ENCODE measurements at regions not wholly inside any gene's neighbourhood (a gene's known extent, or its start where the extent isn't known, plus 50 kb on each side); places are given as distances from the start of the nearest gene placed in this dataset.

- no peak for DNase-seq
Observed at GRCh38 chr10:123480845-123481244, 185.3 kb upstream of the GPR26 start.

DNA sequence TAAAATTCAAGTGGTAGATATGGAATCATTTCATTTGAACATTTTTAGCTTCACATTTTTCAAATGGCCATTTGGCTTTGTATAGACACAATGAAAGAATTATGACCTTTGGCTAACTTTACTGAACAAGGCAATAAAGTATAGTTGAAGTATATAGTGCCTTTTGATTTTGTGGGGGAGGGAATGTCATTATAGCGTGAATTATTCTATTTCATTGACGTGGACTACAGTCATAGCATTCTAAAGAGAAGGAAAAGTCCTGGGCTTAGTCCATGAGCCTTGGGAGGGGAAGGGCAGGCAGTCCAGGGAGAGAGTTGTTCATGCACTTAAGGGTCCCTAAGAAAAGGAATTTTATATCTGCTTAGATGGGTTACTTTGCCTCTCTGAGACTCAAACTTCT is 181.4 kb upstream of the GPR26 start:
- no peak for DNase-seq

- DNase-seq = no peak
Observed at GRCh38 chr10:123485341-123485960, 180.7 kb upstream of the GPR26 start.

- no peak for DNase-seq
Observed at GRCh38 chr10:123488436-123488835, 177.7 kb upstream of the GPR26 start.

GRCh38 chr10:123491364-123491763 is 174.8 kb upstream of the GPR26 start:
- no peak for DNase-seq

GRCh38 chr10:123492016-123492415 is 174.1 kb upstream of the GPR26 start:
- DNase-seq = no peak

DNA sequence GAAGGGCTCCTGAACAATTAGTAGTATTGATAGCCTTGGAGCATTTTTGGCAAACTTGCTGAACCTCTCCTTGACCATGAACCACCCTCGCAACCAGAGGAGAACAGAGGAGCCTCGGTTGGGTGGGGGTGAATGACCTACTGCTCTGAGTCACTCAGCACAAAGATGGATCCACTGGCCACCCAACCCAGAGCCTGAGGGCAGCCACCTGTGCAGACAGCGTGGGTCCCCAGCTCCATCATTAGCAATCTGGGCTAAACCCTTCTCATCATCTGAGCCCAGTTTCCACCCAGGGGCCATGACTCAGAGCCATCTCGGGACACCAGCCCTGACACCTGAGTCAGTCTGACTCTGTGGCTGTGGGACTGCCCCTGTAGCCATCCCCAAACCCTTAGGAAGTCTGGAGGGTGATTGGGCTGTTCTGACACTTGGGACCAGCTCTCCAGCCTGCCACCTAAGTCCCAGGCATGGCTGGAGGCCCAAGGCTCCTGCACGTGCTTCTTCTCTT is 171.8 kb upstream of the GPR26 start:
- DNase-seq = no peak

DNA sequence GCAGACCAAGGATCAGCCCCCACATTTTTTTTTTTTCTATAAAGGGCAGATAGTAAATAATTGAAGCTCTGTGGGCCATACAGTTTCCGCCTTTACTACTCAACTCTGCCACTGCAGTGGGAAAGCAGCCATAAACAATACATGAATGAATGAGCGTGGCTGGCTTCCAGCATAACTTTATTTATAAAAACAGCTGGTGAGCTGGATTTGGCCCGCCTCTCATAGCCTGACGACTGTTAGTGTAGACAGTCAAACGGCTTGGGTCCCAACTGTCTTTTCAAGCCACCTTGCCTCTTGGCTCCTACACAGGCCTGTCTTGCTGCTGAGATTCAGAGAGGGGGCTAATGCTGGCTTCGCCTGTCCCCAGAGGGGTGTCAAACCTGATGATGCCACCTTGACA is 169.8 kb upstream of the GPR26 start:
- DNase-seq = peak in 2 of 56 donors; percentile 10 to 17

DNA sequence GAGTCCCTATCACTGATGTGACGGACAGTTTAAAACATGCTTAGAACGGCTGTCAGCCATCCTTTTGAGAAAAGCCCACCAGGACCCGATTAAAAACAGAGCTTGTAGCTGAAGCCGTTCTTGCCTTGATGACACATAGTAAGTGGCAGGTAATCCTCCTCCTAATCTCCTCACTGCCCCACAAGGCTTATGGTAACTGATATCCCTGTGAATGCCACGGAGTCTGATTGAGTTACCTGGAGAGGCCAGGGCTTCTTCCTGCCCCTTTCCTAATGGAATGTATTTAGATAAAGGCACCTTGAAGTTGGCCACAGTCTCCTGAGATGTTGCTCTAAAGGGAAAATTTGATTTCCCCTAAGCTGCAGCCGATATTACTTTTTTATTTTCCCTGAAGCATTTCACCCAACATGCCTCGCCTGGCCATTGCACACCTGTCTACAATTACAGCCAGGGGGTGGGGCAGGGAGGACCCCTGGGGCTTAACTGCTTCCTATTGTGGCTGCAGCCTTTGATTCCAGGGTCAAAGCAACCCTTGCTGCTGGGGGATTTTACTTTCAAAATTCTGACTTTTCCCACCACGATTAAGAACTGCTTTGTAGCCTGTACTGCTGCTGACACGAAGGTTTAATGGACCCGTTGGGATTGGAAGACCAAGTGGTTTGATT is 169.0 kb upstream of the GPR26 start:
- no peak for DNase-seq

DNA sequence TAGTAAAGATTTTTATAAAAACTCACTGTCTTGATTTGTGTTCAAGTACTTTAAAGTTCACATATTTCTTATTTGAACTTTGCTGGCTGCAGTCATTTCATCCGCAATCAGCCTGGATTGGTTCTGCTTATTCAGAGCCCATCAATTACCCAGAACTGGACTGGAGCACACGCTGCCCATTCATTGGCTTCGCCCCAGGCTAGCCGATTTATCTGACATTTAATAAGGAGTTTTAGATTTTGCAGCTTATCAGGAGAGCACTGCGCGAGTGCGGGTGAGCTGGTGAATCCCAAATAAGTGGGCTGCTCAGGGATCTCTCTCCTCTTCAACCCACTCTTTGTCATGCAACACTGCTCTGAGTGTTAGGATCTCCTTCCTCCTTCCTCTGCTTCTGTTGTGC is 166.0 kb upstream of the GPR26 start:
- DNase-seq = no peak

GRCh38 chr10:123501148-123501547 is 165.0 kb upstream of the GPR26 start:
- DNase-seq = no peak

DNA sequence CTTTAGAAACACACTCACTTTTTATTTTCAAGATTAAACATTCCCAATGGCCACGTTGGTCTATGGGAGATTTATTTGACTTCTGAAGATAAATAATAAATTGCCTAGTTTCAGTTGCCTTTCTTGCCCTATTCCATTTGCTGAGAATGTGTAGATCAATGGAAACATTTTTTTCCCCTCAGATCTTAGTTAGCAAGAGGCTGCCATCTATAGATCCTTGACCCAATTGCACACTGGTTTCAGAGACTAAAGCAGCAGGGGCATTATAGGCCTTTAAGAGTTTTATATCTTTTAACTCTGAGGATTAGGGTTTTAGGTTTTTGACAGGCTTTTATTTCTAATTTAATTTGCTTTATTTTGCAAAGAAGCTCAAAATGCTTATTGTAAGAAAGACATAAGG is 163.2 kb upstream of the GPR26 start:
- DNase-seq = no peak

DNA sequence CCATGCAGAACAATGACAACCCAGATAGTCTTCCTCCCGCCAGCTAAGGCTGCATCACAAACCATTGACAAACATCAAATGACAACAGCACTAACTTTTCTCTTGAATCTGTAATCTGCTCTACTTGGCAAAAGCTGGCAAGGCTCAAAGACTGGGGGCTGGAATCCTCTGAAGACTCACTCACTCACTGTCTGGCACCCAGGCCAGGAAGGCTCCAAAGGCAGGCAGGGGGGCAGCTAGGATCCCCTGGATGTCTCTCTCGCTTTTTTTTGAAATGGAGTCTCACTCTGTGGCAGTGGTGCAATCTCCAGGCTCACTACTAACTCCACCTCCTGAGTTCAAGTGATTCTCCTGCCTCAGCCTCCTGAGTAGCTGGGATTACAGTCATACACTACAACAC is 159.7 kb upstream of the GPR26 start:
- no peak for DNase-seq

DNA sequence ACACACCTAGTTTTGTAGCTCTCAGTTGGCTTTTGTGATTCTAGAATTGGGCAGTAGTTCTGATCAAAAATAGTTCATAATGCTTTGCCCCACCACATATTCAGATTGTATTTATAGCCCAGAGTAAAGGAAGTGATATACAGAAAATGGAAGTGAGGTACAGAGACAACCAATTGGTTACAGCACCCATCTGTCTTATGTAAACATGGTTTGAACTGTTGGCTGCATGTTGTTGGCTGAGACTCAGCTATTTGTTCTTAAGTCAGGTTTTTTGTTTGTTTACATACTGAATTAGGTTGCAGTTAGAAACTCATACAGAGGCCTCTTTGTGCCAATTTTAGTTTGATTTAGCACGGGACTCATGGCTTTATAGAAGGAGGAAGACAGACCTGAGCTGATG is 158.9 kb upstream of the GPR26 start:
- DNase-seq = no peak

DNA sequence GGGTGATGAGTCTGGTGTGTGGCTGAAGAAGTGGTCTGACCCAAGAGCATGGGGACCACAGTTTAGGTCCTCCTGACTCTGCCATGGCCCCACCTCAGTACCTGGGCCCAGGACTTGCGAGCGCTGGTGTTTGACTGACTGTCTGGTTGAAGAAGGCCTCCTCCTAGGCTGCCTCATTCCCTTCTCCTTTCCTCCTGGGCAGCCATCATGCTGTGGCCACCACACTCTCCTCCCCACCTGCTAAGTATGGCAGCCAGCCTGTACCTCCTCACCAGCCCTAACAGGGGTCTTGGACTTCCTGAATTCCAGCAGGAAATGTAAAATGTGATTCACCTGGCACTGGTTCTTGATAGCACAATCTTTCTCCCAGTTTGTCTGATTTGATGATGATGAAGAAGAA is 156.8 kb upstream of the GPR26 start:
- DNase-seq = no peak

GRCh38 chr10:123512901-123513775 is 153.0 kb upstream of the GPR26 start:
- DNase-seq = no peak

- no peak for DNase-seq
Observed at GRCh38 chr10:123513870-123514269, 152.3 kb upstream of the GPR26 start.

DNA sequence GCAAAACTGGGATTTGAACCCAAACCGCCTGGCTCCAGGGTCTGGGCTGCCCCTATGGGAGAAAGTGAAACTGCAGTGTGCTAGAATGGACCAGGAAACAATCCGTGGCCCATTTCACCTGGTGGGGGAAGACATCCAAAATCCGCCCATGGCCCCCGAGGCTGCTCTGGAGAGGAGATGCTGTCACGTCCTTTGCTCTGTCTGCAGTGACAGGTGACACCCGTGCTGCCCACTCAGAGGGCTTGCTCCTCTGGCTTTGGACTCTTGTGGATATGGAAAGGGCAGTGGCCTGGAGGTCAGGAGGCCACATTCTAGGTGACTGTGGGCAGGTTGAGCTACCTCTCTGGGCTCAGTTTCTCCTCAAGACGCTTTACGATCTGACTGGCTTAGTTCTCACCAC is 151.2 kb upstream of the GPR26 start:
- DNase-seq = no peak

DNA sequence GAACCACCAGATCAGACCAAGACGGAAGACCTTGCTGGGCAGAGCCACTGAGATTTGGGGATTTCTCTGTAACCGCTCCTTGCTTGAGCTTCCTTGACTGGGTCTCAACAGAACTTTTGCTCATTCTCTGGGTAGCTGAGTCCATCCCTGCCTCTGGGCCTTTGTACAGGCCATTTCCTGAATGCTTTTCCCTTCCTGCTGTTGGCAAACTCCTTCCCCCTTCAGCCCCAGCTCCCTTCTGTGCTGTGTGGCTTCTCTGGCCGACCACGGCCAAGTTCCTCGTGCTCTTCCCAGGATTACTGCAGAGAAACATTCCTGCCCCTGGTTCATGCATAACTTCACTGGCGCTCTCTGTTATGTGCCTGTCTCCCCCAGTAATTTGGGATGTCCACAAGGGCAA is 150.5 kb upstream of the GPR26 start:
- no peak for DNase-seq

- no peak for DNase-seq
Observed at GRCh38 chr10:123516291-123516690, 149.9 kb upstream of the GPR26 start.

- no peak for DNase-seq
Observed at GRCh38 chr10:123517426-123517825, 148.7 kb upstream of the GPR26 start.

DNA sequence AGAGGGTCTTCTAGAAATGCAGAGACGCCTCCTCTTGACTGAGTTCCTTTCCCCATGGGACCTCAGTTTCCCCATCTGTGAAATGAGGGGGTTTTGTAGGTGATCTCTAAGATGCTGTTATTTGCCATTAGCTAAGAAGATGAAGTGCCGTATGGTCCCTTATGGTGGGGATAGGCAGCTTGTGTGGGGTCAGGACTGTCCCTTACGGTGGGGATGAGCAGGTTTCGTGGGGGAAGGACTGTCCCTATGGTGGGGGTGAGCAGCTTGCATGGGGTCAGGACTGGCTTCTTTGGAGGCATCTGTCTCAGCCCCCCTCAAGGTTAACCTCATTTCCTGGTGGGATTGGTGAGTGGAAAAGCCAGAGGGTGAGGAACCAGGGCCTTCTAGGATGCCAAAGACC is 148.3 kb upstream of the GPR26 start:
- DNase-seq = no peak
